HG03139 (cell line): ENCODE measurements at regions not wholly inside any gene's neighbourhood (a gene's known extent, or its start where the extent isn't known, plus 50 kb on each side); places are given as distances from the start of the nearest gene placed in this dataset.

Source experiments
- ATAC-seq: cut with Tn5 transposase; IDR thresholded peaks from one replicate; pipeline ENCODE4 v1.9.1; 2021; ENCODE audit not compliant: unreplicated experiment

DNA sequence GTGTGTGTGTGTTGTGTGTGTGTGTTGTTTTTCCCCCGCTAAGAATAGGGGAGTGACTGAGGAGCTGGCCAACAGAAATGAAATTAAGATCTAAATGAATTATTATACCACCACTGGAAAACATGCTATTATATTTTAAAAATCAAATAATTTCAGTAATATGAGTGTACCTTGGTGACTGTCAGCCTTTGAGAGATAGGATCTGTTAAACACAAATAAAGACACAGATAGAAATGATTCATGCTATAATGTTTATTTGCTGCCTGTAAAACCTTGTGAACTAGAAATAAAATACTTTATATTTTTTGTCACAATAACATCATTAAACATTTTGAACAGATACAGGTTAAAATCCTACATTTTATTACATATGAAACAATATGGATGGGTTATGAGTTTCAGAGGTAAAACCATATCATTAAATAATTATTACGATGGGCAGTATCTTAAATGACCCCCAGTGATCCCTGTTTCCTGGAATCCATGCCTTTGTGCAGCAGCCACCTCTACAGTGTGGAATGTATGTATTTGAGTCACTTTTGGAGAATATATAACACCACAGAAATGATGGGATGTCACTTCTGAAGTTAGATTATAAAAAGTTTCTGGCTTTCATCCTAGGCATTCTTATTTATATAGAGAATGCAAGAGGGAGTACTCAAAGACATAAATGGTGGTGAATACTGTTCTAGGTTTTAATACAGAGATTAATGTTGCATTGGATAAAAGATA, 617.2 kb downstream of the CDH18 start:
- ATAC-seq, result no peak

DNA sequence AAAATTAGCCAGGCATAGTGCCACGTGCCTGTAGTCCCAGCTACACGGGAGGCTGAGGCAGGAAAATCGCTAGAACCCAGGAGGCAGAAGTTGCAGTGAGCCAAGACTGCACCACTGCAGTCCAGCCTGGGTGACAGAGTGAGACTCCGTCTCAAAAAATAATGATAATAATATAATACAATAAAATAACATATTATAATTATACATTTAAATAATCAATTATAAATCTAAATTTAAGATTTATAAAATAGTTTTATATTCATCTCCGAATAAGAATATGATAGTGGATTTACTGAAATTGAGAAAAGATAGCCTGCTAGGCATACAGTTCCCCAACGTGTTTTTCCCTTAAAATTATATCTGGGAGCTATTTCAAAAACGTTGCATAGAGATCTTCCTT, 599.6 kb downstream of the CDH18 start:
- ATAC-seq, result no peak

DNA sequence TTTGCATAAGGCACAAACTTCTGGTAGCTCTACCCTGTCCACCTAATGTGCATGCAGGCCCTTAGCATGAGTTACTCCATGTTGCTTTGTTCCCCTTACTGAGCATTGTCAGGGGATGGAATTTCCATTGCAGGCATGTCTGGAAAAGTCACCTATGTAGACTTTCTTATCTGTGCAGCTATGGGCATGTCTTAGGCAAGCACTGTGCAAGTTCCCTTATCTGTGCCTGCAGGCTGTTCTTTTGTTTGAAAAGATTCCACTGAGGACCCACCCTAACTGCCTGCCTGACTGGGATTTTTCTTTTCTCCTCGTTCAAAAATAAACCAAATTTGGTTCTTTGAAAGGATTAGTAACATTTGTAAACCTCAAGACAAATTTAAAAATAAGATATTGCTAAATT, 587.0 kb downstream of the CDH18 start:
- ATAC-seq, result no peak

DNA sequence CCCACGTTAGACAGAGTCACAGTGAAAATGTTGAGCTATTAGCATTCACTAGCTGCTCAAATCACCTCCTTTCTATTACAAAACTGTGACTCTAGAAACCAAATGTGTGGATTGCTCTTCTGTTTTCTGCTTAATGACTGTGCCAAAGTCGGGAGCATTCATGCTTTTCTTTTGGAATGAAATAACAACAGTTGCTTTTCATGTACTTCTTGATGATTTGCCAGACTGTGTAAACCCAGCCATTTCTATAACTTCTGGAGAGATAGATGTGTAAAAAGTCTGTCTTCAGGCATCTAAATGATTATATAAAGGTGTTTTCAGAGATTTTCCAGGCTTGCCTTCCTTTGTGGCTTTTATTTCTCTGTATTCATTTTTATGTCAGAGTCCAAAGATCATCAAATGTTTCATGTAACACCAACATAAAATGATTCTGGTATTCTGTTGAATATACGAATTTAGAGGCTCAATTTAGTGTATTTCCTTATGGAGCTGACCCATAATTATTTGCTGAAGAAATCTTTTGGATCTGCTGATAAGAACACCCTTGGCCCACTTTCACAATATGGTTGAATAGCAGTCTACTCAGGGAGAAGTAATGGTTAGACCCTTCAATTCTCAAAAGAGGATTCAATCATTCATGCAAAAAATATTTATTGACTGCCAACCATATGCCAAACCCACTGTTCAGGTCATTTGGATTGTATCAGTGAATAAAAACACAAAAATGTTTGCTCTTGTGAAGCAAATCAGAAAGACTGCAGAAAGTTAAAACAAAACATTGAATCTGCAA, 581.2 kb downstream of the CDH18 start:
- ATAC-seq, result no peak

DNA sequence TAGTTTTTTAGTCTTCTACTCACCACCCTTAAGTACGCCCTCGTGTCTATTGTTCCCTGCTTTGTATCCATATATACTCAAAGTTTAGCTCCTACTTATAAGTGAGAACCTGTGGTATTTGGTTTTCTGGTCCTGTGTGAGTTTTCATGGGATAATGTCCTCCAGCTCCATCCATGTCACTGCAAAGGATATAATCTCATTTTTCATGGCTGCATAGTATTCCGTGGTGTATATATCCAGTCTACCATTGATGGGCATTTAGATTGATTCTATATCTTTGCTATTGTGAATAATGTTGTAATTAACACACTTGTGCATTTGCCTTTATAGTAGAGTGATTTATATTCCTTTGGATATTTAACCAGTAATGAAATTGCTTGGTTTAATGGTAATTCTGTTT, 579.9 kb downstream of the CDH18 start:
- ATAC-seq, result no peak

DNA sequence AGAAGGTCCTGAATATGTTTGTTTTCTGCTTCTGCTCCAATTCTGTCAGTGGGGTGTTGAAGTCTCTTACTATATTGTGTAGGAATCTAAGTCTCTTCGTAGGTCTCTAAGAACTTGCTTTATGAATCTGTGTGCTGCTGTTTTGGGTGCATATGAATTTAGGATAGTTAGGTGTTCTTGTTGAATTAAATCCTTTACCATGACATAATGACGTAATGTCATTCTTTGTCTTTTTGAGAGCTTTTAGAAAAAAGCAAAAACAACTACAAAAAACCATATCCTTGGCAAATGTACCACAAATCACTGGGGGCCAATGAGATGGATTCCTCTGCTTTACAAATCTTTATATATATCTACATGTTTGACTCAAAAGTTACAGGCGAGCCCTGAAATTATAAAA, 576.1 kb downstream of the CDH18 start:
- no peak for ATAC-seq
